GM04504 (cell line): ENCODE measurements at regions not wholly inside any gene's neighbourhood (a gene's known extent, or its start where the extent isn't known, plus 50 kb on each side); places are given as distances from the start of the nearest gene placed in this dataset.
"Not testable (repeated sequence)": the region's sequence is repeated elsewhere in the genome, so short reads cannot be mapped to it uniquely, and the experiment has no call there.

Source experiments
- DNase-seq: peaks from one replicate; pipeline ENCODE4 v3.0.0-alpha.2; 2012; ENCODE audit warnings: low read depth

- no peak for DNase-seq
Observed at GRCh38 chr6:40152196-40152595, 217.9 kb upstream of the MOCS1 start.

- no peak for DNase-seq
Observed at GRCh38 chr6:40148882-40149573, 214.8 kb upstream of the MOCS1 start.

DNA sequence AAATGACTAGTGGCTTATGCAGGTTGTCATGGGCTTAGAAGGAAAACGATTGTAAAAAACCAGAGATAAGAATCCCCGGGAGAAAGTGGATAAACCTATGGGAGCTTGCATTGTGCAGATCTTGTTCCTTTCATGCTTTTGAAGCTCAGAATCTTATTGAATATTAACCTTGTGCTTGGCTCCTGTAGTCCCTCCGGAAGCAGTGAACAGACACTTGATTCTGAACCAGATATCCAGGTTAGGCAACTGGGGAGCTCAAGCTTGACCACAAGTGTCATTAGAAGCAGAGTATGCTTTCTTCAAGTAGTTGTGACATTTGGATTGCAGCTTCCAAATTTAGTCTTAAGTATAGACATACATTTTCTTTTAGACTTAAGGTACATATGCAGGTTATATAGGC lies 212.6 kb upstream of the MOCS1 start:
- no peak for DNase-seq

- no peak for DNase-seq
Observed at GRCh38 chr6:40139447-40139846, 205.2 kb upstream of the MOCS1 start.

GRCh38 chr6:40138273-40138720 lies 204.0 kb upstream of the MOCS1 start:
- no peak for DNase-seq

GRCh38 chr6:40135491-40136072 lies 201.3 kb upstream of the MOCS1 start:
- DNase-seq = no peak

- not testable (repeated sequence) for DNase-seq
Observed at GRCh38 chr6:40133981-40134380, 199.7 kb upstream of the MOCS1 start.

GRCh38 chr6:40131675-40132074 lies 197.4 kb upstream of the MOCS1 start:
- DNase-seq = no peak

GRCh38 chr6:40128127-40128526 lies 193.9 kb upstream of the MOCS1 start:
- DNase-seq = no peak

DNA sequence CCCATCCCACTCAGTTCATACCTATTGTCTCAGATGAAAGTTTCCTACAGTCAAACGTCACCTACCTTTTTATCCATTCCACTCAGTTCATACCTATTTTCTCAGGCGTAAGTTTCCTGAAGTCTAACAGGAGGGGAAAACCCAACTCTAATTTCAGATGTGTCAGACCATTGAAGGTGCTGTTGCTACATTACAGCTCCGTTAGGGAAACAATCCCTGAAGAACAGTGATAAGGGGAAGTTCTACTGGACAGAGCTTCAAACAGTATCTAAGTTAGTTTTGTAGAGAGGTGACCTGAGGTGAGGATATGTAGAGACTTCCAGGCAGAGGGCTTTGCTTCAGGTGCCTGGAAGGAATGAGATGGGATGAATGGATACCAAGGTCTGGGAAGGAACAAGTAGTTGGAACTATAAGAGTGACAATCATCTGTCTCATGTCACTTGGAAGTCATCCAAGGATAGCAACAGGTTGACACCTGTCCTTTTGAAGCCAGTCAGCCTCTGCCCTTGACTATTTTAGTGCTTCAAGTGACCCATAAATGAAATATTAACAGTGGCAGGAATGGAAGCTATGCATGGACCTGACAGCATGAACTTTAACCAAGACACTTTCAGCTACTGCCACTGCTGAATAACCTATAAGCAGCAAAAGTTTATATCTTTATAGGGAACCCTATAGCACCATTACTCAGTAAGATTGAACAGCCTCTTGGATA lies 191.6 kb upstream of the MOCS1 start:
- no peak for DNase-seq

DNA sequence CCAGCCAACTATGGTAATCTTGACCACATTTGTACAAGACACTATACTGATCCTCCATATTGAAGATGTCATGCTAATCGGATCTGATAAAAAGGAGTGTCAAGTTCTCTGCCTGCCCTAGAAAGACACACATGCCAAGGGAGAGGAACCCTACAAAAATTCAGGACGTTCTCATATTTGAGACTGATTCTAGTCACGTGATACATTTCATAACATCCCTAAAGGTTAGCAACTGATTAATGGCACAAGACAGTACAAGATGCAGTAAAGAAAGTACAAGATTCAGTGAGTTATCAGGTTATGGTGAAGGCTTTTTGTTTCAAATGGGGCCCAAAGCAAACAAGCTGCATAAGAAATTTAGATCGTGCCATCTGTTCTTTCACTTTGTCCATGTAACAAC lies 190.7 kb upstream of the MOCS1 start:
- no peak for DNase-seq

DNA sequence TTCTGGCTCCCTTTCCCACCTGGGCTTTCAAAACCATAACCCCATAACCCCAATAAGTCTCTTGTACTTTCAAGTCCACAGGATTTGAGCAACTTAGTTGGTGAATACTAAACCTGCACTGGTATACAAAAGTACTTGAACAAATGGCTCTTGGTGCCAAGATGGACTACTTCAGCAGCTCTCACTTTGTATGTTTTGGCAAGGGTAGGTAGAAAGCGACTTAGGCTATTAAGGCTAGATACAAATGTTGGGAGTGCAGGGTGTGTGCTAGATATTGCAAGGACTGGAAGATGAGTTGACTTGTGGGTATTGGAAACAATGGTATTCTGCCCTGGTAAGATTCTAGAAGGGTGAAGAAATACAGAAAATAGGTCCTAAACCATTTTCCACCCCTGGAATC lies 182.6 kb upstream of the MOCS1 start:
- no peak for DNase-seq

GRCh38 chr6:40112350-40112749 lies 178.1 kb upstream of the MOCS1 start:
- no peak for DNase-seq

DNA sequence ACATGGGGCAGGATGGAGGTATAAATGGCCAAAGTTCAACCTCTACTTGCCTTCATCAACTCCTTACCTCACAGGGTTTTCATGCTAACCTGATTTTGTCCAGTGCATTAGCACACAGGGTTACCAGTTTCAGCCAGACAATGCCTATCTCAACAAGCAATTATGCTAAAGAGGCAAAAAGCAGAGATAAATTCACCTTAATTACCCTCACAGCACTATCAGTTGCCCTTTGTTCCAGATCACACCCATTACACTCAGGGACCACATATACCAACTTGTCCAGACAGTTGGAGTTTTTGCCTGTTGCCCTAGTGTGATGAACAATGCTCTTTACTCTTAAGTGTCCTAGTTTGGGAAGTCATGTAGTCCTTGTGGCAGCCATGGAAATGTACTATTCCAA lies 174.5 kb upstream of the MOCS1 start:
- no peak for DNase-seq

DNA sequence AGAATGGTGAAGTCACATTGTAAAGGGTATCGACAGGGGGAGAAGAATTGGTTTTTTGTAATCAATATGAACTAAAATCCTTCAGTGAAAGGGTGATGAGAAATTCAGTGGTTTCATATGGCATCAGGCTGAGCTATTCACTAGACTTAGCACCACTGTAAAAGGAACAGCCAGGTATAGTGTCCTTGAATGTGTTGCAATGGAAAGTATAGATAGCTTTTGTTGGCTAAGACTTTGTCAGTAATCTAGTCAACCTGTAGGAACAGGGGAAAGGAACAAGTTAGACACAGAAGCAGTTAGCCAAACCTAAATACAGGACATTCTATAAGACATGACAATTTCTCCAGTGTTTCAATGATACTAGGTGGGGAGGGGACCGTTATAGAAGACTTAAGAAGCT lies 172.6 kb upstream of the MOCS1 start:
- DNase-seq = no peak

DNA sequence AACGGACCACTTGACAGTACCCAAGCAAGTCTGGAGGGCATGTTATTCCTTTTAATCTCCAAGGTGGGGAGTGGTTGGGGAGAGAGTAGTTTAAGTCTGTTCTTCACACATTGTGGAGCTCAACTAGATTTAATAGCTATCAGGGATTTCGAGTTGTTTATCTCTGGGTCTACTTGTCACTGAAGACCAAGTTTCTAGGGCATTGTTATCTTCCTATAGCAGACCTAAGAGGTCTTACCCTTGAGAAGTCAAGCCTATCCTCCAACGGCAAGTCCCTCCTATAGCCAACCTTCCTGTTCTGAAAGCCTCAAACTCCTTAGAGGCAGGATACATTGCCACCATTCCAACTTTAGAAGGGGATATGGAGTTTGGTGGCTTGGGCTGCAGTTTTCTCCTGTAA lies 164.5 kb upstream of the MOCS1 start:
- no peak for DNase-seq

DNA sequence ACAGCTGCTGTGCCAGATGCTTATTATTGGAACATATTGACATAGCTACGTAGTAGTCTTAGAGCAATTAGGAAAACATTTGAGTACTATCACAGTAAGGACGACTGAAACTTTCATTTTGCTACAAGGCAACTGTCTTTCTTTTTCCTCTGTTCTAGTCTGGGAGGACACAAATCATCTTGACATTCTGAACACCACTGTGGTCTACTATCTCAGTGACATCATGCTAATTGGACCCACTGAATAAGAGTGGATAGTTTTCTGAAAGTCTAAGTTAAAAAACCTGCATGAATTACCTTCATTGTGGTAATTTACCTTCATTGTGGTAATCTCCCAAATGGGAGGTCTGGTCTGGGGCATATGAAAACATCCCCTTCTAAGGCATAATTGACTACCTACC lies 163.3 kb upstream of the MOCS1 start:
- no peak for DNase-seq

DNA sequence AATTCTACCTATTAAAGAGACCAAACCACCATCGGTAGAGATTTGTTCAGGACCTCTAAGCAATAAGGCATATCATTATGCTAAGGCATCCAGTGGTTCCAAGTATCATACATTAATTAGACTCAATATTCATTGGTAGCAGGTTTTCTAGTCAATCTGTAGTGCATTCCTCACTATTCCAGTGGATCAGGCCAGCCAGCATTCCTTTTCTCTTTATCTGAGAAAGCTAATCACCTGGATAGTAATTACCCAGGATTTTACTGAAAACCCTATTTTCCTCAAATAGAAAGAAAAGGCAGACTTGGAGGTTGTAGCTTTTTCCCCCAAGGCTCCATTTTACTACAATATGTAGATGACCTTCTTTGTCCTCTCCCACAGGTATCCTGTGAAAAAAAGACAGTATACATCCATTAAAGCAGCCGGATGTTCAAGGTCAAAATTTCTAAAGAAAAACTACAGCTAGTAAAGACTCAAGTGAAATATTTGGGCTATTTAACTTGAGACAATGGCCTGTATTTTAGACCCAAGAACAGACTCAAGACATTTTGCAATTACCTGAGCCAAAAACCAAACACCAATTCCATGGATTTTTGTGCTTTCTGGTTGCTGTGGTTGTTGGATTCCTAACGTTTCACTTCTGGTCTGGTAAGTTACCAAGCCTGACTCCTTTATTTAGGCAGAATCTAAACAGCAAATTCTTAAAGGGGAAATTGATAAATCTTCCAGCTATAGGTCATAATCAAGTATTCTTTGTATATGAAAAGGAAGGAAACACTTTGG lies 149.1 kb upstream of the MOCS1 start:
- no peak for DNase-seq

DNA sequence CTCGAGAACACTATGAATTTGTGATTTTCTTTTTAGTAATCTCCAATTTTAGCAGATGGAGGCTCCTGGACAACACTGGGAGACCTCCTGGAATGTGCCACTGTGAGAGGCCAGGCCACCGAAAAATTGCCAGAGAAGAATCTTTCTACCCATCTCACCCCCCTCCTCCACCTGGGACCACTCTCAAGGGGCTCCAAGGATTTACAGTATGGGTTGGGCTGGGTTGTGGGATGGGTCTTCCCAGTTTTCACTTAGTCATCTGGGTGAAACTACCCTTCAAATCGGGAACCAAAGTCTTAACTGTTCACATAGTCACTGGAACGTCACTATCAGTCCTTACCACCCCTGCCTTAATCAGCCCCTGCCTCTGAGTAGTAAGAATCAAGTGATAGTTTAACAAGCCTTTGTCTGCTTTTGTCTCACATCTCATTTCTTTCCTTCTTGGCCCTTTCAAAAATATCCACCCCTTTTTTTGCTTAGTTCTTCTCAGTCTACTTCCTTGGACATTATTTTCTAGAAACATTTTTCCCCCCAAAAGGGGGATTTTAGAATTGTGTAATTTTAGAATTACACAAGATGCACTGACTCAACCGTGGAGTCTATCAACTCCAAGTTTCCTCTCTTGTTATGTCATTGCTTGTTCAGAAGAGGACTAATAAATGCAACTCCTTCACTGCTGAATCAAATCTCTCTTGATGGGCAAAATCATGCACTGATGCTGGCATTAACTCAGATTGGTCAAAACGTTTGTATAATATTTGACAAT lies 148.2 kb upstream of the MOCS1 start:
- DNase-seq = no peak

- no peak for DNase-seq
Observed at GRCh38 chr6:40077736-40078135, 143.5 kb upstream of the MOCS1 start.

DNA sequence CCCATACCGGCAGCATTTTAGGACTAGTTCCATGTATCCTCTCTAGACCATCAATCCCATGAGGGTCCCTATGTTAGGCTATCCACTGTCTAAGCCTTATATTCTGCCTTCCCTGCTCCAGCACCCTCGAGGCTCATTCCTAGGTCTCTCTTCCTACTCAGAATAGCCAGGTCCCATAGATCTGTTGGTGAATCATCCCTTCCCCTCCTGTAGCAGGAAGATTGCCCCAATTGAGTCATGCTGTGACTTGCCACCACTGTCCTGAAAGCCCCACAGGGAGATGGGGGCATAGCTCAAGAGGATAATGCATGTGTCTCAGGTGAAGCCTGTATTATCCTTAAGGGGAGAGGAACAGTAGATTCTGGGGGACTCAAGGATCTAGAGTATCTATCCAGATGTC lies 143.1 kb upstream of the MOCS1 start:
- no peak for DNase-seq

- no peak for DNase-seq
Observed at GRCh38 chr6:40075056-40075590, 140.9 kb upstream of the MOCS1 start.
